HEK293 (cell line): ENCODE measurements at regions not wholly inside any gene's neighbourhood (a gene's known extent, or its start where the extent isn't known, plus 50 kb on each side); places are given as distances from the start of the nearest gene placed in this dataset.
A peak's percentile ranks its signal among the peaks of the same experiment; 100 is the strongest.

Experiments used
- CTCF ChIA-PET: fragments of 350-600 bp; formaldehyde crosslinking; extraction: SDS; loops from one replicate; lab custom pipeline; 2021; ENCODE audit warnings: antibody characterized with exemption; lab: Yijun Ruan, JAX
- POLR2A ChIA-PET: fragments of 300-600 bp; formaldehyde crosslinking; extraction: SDS; loops from one replicate; lab custom pipeline; 2020; ENCODE audit warnings: antibody characterized with exemption, inconsistent platforms; lab: Yijun Ruan, JAX
- H3K27ac ChIP-seq: fragments of 200-500 bp; sonication (Bioruptor generic); 2 replicates; pipeline ENCODE4 v1.5.1; 2014; ENCODE audit warnings: low read depth, low read length, control low read depth, inconsistent platforms; ENCODE audit errors: extremely low read depth
- H3K36me3 ChIP-seq, 2 experiments: fragments of 200-500 bp in 1 of 2; sonication (Bioruptor generic) in 1 of 2; 1 replicate in 1 of 2; 2 replicates in 1 of 2; pipeline ENCODE4 v1.5.1; 2014 to 2017; ENCODE audit warnings: inconsistent platforms in 2 of 2, low read length in 2 of 2; ENCODE audit not compliant: control insufficient read depth in 2 of 2, insufficient read depth in 1 of 2
- H3K4me1 ChIP-seq: fragments of 200-500 bp; sonication (Bioruptor generic); 2 replicates; pipeline ENCODE4 v1.5.1; 2014; ENCODE audit warnings: mild to moderate bottlenecking, low read length, inconsistent platforms; ENCODE audit not compliant: control insufficient read depth, insufficient read depth
- H3K4me3 ChIP-seq: 2 replicates; pipeline ENCODE4 v1.5.1; 2011; ENCODE audit warnings: low read depth, mild to moderate bottlenecking, control low read depth, low read length, moderate library complexity
- H3K9me3 ChIP-seq: fragments of 200-500 bp; sonication (Bioruptor generic); 2 replicates; pipeline ENCODE4 v1.5.1; 2014; ENCODE audit warnings: low read depth, low read length, inconsistent platforms; ENCODE audit not compliant: control insufficient read depth, insufficient read depth
- MEIS1 ChIP-seq: sonication (generic); formaldehyde crosslinking; IDR thresholded peaks from 2 replicates; pipeline ENCODE4 v1.8.1; 2022; ENCODE audit warnings: missing genetic modification reagents, mild to moderate bottlenecking, borderline replicate concordance
- MZF1 ChIP-seq: fragments of 450-650 bp; formaldehyde crosslinking; IDR thresholded peaks from 2 replicates; pipeline ENCODE4 v1.5.1; 2017; ENCODE audit warnings: missing biosample characterization, missing genetic modification characterization, borderline replicate concordance
- SP3 ChIP-seq: fragments of 450-650 bp; formaldehyde crosslinking; IDR thresholded peaks from 2 replicates; pipeline ENCODE4 v1.5.1; 2016; ENCODE audit warnings: missing biosample characterization, missing genetic modification characterization
- ZNF184 ChIP-seq: fragments of 450-650 bp; IDR thresholded peaks from 2 replicates; pipeline ENCODE4 v1.5.1; 2018; ENCODE audit warnings: missing biosample characterization, mild to moderate bottlenecking, missing genetic modification characterization
- ZNF211 ChIP-seq: fragments of 450-650 bp; formaldehyde crosslinking; IDR thresholded peaks from 2 replicates; pipeline ENCODE4 v1.5.1; 2016; ENCODE audit warnings: low read depth, missing biosample characterization, missing genetic modification characterization
- ZNF24 ChIP-seq: fragments of 450-650 bp; formaldehyde crosslinking; IDR thresholded peaks from 2 replicates; pipeline ENCODE4 v1.5.1; 2016; ENCODE audit warnings: missing biosample characterization, missing genetic modification characterization
- ZNF292 ChIP-seq: fragments of 450-650 bp; formaldehyde crosslinking; IDR thresholded peaks from 2 replicates; pipeline ENCODE4 v1.5.1; 2016; ENCODE audit warnings: low read depth, missing biosample characterization, missing genetic modification characterization, borderline replicate concordance
- ZNF530 ChIP-seq: fragments of 450-650 bp; formaldehyde crosslinking; IDR thresholded peaks from 2 replicates; pipeline ENCODE4 v1.5.1; 2016; ENCODE audit warnings: low read depth, missing biosample characterization, missing genetic modification characterization
- ZNF776 ChIP-seq: fragments of 450-650 bp; formaldehyde crosslinking; IDR thresholded peaks from 2 replicates; pipeline ENCODE4 v1.5.0; 2017; ENCODE audit warnings: missing biosample characterization, missing genetic modification characterization, borderline replicate concordance
- TF ChIP-seq, protein P1 (sequence below): fragments of 450-650 bp; formaldehyde crosslinking; IDR thresholded peaks from 2 replicates; pipeline ENCODE4 v1.5.1; 2016; ENCODE audit warnings: missing biosample characterization, missing genetic modification characterization
- TF ChIP-seq, protein P2 (sequence below): fragments of 450-650 bp; formaldehyde crosslinking; IDR thresholded peaks from 2 replicates; pipeline ENCODE4 v1.5.1; 2017; ENCODE audit warnings: missing biosample characterization, missing genetic modification characterization
- TF ChIP-seq, protein P3 (sequence below): fragments of 450-650 bp; formaldehyde crosslinking; IDR thresholded peaks from 2 replicates; pipeline ENCODE4 v1.5.1; 2016; ENCODE audit warnings: missing biosample characterization, missing genetic modification characterization, low read depth
- TF ChIP-seq, protein P4 (sequence below): sonication (generic); formaldehyde crosslinking; IDR thresholded peaks from 2 replicates; pipeline ENCODE4 v1.8.1; 2022; ENCODE audit warnings: mild to moderate bottlenecking, moderate library complexity, missing genetic modification reagents

DNA sequence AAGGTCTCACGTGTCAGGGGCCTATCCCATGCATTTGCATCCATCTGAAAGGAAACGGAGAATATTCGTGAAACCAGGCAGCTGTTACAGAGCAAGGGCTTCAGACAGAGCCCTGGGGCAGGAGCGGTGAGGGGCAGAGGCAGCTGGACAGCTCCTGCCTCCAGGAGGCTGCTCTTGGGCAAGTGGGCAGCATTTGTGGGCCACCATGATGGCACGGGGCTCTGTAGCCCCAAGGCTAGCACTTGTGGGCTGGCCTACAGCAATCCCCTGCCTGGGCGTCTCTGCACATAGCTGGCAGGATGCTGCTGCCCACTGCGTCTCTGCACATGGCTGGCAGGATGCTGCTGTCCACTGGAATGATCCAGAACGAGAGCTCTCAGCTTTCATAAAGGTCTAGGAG lies 52.8 kb upstream of the PTMA start:
- no peaks in the 10 kb centered on the region for H3K9me3 ChIP-seq
- H3K4me1 ChIP-seq = no peaks in the 10 kb centered on the region
- TF ChIP-seq, protein P1, sequence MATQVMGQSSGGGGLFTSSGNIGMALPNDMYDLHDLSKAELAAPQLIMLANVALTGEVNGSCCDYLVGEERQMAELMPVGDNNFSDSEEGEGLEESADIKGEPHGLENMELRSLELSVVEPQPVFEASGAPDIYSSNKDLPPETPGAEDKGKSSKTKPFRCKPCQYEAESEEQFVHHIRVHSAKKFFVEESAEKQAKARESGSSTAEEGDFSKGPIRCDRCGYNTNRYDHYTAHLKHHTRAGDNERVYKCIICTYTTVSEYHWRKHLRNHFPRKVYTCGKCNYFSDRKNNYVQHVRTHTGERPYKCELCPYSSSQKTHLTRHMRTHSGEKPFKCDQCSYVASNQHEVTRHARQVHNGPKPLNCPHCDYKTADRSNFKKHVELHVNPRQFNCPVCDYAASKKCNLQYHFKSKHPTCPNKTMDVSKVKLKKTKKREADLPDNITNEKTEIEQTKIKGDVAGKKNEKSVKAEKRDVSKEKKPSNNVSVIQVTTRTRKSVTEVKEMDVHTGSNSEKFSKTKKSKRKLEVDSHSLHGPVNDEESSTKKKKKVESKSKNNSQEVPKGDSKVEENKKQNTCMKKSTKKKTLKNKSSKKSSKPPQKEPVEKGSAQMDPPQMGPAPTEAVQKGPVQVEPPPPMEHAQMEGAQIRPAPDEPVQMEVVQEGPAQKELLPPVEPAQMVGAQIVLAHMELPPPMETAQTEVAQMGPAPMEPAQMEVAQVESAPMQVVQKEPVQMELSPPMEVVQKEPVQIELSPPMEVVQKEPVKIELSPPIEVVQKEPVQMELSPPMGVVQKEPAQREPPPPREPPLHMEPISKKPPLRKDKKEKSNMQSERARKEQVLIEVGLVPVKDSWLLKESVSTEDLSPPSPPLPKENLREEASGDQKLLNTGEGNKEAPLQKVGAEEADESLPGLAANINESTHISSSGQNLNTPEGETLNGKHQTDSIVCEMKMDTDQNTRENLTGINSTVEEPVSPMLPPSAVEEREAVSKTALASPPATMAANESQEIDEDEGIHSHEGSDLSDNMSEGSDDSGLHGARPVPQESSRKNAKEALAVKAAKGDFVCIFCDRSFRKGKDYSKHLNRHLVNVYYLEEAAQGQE (tag by site-specific recombination) = peak; percentile 78
- no peak for TF ChIP-seq ZNF292 (tag by site-specific recombination)
- no peak for TF ChIP-seq ZNF776 (tag by site-specific recombination)
- POLR2A ChIA-PET = interaction anchor here (1.3 to 1.7 kb wide), 3 partner anchors 11 to 53 kb away, joined by 3 to 6 read pairs (median 5); partner anchors contain the start of gene PTMA
- CTCF ChIA-PET = interaction anchor here (0.5 to 0.8 kb wide), 3 partner anchors 15 to 285 kb away, joined by 3 to 8 read pairs (median 6); no protein-coding TSS in a partner anchor
- no peak overlapping the region for H3K27ac ChIP-seq
- no peak overlapping the region for H3K4me3 ChIP-seq
- no peaks in the 10 kb centered on the region for H3K36me3 ChIP-seq

- ChIA-PET POLR2A (interaction anchor here (1.0 to 1.7 kb wide), 4 partner anchors 10 to 52 kb away, joined by 3 to 6 read pairs (median 4); partner anchors contain the start of gene PTMA), CTCF (interaction anchor here (0.5 to 1.1 kb wide), 3 partner anchors 21 to 43 kb away, joined by 3 read pairs; no protein-coding TSS in a partner anchor)
- Histone ChIP-seq H3K4me3 (no peak overlapping the region), H3K27ac (no peak overlapping the region), H3K4me1 (no peaks in the 10 kb centered on the region), H3K9me3 (no peaks in the 10 kb centered on the region), H3K36me3 (no peaks in the 10 kb centered on the region)
- TF ChIP-seq, protein P2, sequence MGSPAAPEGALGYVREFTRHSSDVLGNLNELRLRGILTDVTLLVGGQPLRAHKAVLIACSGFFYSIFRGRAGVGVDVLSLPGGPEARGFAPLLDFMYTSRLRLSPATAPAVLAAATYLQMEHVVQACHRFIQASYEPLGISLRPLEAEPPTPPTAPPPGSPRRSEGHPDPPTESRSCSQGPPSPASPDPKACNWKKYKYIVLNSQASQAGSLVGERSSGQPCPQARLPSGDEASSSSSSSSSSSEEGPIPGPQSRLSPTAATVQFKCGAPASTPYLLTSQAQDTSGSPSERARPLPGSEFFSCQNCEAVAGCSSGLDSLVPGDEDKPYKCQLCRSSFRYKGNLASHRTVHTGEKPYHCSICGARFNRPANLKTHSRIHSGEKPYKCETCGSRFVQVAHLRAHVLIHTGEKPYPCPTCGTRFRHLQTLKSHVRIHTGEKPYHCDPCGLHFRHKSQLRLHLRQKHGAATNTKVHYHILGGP (tag by site-specific recombination) = no peak
- TF ChIP-seq ZNF184 (tag by site-specific recombination) (no peak), ZNF24 (tag by site-specific recombination) (no peak), SP3 (tag by site-specific recombination) (no peak), ZNF530 (tag by site-specific recombination) (no peak), MEIS1 (CRISPR knock-in tag) (no peak), ZNF211 (tag by site-specific recombination) (no peak), MZF1 (tag by site-specific recombination) (no peak)
- TF ChIP-seq, protein P3, sequence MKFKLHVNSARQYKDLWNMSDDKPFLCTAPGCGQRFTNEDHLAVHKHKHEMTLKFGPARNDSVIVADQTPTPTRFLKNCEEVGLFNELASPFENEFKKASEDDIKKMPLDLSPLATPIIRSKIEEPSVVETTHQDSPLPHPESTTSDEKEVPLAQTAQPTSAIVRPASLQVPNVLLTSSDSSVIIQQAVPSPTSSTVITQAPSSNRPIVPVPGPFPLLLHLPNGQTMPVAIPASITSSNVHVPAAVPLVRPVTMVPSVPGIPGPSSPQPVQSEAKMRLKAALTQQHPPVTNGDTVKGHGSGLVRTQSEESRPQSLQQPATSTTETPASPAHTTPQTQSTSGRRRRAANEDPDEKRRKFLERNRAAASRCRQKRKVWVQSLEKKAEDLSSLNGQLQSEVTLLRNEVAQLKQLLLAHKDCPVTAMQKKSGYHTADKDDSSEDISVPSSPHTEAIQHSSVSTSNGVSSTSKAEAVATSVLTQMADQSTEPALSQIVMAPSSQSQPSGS (tag by site-specific recombination) = no peak
- TF ChIP-seq, protein P4, sequence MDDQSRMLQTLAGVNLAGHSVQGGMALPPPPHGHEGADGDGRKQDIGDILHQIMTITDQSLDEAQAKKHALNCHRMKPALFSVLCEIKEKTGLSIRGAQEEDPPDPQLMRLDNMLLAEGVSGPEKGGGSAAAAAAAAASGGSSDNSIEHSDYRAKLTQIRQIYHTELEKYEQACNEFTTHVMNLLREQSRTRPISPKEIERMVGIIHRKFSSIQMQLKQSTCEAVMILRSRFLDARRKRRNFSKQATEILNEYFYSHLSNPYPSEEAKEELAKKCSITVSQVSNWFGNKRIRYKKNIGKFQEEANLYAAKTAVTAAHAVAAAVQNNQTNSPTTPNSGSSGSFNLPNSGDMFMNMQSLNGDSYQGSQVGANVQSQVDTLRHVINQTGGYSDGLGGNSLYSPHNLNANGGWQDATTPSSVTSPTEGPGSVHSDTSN (CRISPR knock-in tag) = no peak
Measured at GRCh38 chr2:231655894-231656293, 52.4 kb upstream of the PTMA start.
